Muscle layer of colon (tissue), 2 donors: ENCODE measurements at regions not wholly inside any gene's neighbourhood (a gene's known extent, or its start where the extent isn't known, plus 50 kb on each side); places are given as distances from the start of the nearest gene placed in this dataset.

Experiments used
- H3K27ac ChIP-seq: one replicate; pipeline ENCODE4 v1.7.0; 2013; ENCODE audit warnings: low read depth, mild to moderate bottlenecking, low read length, moderate library complexity
- H3K27me3 ChIP-seq, 2 donors: one replicate each; pipeline ENCODE4 v1.7.0; 2013; ENCODE audit warnings: low read length in 2 of 2, mild to moderate bottlenecking in 2 of 2; ENCODE audit not compliant: insufficient read depth in 2 of 2, control insufficient read depth in 1 of 2
- H3K36me3 ChIP-seq: one replicate; pipeline ENCODE4 v1.7.0; 2013; ENCODE audit warnings: mild to moderate bottlenecking, low read length; ENCODE audit not compliant: insufficient read depth
- H3K4me1 ChIP-seq: one replicate; pipeline ENCODE4 v1.7.0; 2013; ENCODE audit warnings: mild to moderate bottlenecking, low read length; ENCODE audit not compliant: insufficient read depth
- H3K4me3 ChIP-seq, 2 donors: one replicate each; pipeline ENCODE4 v1.7.0; 2013; ENCODE audit warnings: low read length in 2 of 2, low read depth in 1 of 2, mild to moderate bottlenecking in 1 of 2, moderate library complexity in 1 of 2
- H3K9ac ChIP-seq: one replicate; pipeline ENCODE4 v1.7.0; 2013; ENCODE audit warnings: low read length
- H3K9me3 ChIP-seq: one replicate; pipeline ENCODE4 v1.7.0; 2013; ENCODE audit warnings: mild to moderate bottlenecking, low read length
- donor health status: abdominal sarcoma.
- donor health status: Adenocarcinoma of cecum.

GRCh38 chr3:83216919-83217594, 1455.6 kb upstream of the GBE1 start:
- Histone ChIP-seq H3K27me3 (no peaks in the 10 kb centered on the region), H3K36me3 (no peaks in the 10 kb centered on the region), H3K4me3 (no peak overlapping the region), H3K9ac (no peak overlapping the region), H3K9me3 (no peaks in the 10 kb centered on the region), H3K27ac (no peak overlapping the region), H3K4me1 (no peaks in the 10 kb centered on the region)

GRCh38 chr3:83195243-83195642, 1433.8 kb upstream of the GBE1 start:
- Histone ChIP-seq H3K4me3 (no peak overlapping the region), H3K27me3 (no peaks in the 10 kb centered on the region), H3K36me3 (no peaks in the 10 kb centered on the region), H3K27ac (no peak overlapping the region), H3K4me1 (no peaks in the 10 kb centered on the region), H3K9me3 (no peaks in the 10 kb centered on the region), H3K9ac (no peak overlapping the region)

- no peaks in the 10 kb centered on the region for H3K9me3 ChIP-seq
- H3K36me3 ChIP-seq = no peaks in the 10 kb centered on the region
- H3K4me3 ChIP-seq = no peak overlapping the region
- H3K27me3 ChIP-seq = no peaks in the 10 kb centered on the region
- no peak overlapping the region for H3K27ac ChIP-seq
- H3K4me1 ChIP-seq = no peaks in the 10 kb centered on the region
- no peak overlapping the region for H3K9ac ChIP-seq
Observed at GRCh38 chr3:83193526-83193925, 1432.1 kb upstream of the GBE1 start.

GRCh38 chr3:83189634-83190033, 1428.2 kb upstream of the GBE1 start:
- no peaks in the 10 kb centered on the region for H3K27me3 ChIP-seq
- H3K9ac ChIP-seq = no peak overlapping the region
- H3K4me3 ChIP-seq = no peak overlapping the region
- H3K9me3 ChIP-seq = no peaks in the 10 kb centered on the region
- no peak overlapping the region for H3K27ac ChIP-seq
- no peaks in the 10 kb centered on the region for H3K36me3 ChIP-seq
- H3K4me1 ChIP-seq = no peaks in the 10 kb centered on the region

- Histone ChIP-seq H3K4me1 (no peaks in the 10 kb centered on the region), H3K4me3 (no peak overlapping the region), H3K27ac (no peak overlapping the region), H3K9ac (no peak overlapping the region), H3K9me3 (no peaks in the 10 kb centered on the region), H3K27me3 (no peaks in the 10 kb centered on the region), H3K36me3 (no peaks in the 10 kb centered on the region)
Observed at GRCh38 chr3:83169473-83169872, 1408.0 kb upstream of the GBE1 start.

- no peaks in the 10 kb centered on the region for H3K4me1 ChIP-seq
Observed at GRCh38 chr3:83150896-83151295, 1389.5 kb upstream of the GBE1 start.

GRCh38 chr3:83140983-83141382, 1379.5 kb upstream of the GBE1 start:
- Histone ChIP-seq H3K4me3 (no peak overlapping the region), H3K27ac (no peak overlapping the region), H3K36me3 (no peaks in the 10 kb centered on the region), H3K9me3 (no peaks in the 10 kb centered on the region), H3K27me3 (no peaks in the 10 kb centered on the region), H3K4me1 (no peaks in the 10 kb centered on the region), H3K9ac (no peak overlapping the region)

More at GRCh38 chr3:83150896-83151295, 1389.5 kb upstream of the GBE1 start:
- Histone ChIP-seq H3K9me3 (no peaks in the 10 kb centered on the region), H3K4me3 (no peak overlapping the region), H3K36me3 (no peaks in the 10 kb centered on the region), H3K27me3 (no peaks in the 10 kb centered on the region), H3K9ac (no peak overlapping the region), H3K27ac (no peak overlapping the region)

- H3K9me3 ChIP-seq = no peaks in the 10 kb centered on the region
- no peaks in the 10 kb centered on the region for H3K36me3 ChIP-seq
- H3K27me3 ChIP-seq = no peaks in the 10 kb centered on the region
- no peak overlapping the region for H3K4me3 ChIP-seq
- no peaks in the 10 kb centered on the region for H3K4me1 ChIP-seq
- no peak overlapping the region for H3K9ac ChIP-seq
- H3K27ac ChIP-seq = no peak overlapping the region
Observed at GRCh38 chr3:83131236-83131635, 1369.8 kb upstream of the GBE1 start.

GRCh38 chr3:83122774-83123350, 1361.4 kb upstream of the GBE1 start:
- no peaks in the 10 kb centered on the region for H3K9me3 ChIP-seq
- no peaks in the 10 kb centered on the region for H3K4me1 ChIP-seq
- no peak overlapping the region for H3K4me3 ChIP-seq
- no peak overlapping the region for H3K9ac ChIP-seq
- no peaks in the 10 kb centered on the region for H3K27me3 ChIP-seq
- H3K36me3 ChIP-seq = no peaks in the 10 kb centered on the region
- H3K27ac ChIP-seq = no peak overlapping the region

- Histone ChIP-seq H3K9ac (no peak overlapping the region), H3K4me3 (no peak overlapping the region), H3K27me3 (no peaks in the 10 kb centered on the region), H3K4me1 (no peaks in the 10 kb centered on the region), H3K9me3 (no peaks in the 10 kb centered on the region), H3K27ac (no peak overlapping the region), H3K36me3 (no peaks in the 10 kb centered on the region)
Observed at GRCh38 chr3:83093222-83093572, 1331.8 kb upstream of the GBE1 start.

- Histone ChIP-seq H3K4me1 (no peaks in the 10 kb centered on the region), H3K9me3 (no peaks in the 10 kb centered on the region), H3K27me3 (no peaks in the 10 kb centered on the region), H3K9ac (no peak overlapping the region), H3K36me3 (no peaks in the 10 kb centered on the region), H3K4me3 (no peak overlapping the region), H3K27ac (no peak overlapping the region)
Observed at GRCh38 chr3:83092521-83093221, 1331.2 kb upstream of the GBE1 start.

- no peaks in the 10 kb centered on the region for H3K36me3 ChIP-seq
- H3K9ac ChIP-seq = no peak overlapping the region
- H3K9me3 ChIP-seq = no peaks in the 10 kb centered on the region
- no peak overlapping the region for H3K27ac ChIP-seq
- H3K27me3 ChIP-seq = no peaks in the 10 kb centered on the region
- H3K4me3 ChIP-seq = no peak overlapping the region
- no peaks in the 10 kb centered on the region for H3K4me1 ChIP-seq
Observed at GRCh38 chr3:83076041-83076440, 1314.6 kb upstream of the GBE1 start.
